ENCODE measurements at regions not wholly inside any gene's neighbourhood (a gene's known extent, or its start where the extent isn't known, plus 50 kb on each side); places are given as distances from the start of the nearest gene placed in this dataset.

GRCh38 chr6:26296556-26296856, 68.5 kb upstream of the BTN3A2 start:
- TF ChIP-seq CTBP1 (IDR thresholded peaks at IDR 0.05; ENCODE audit: borderline replicate concordance) (no peak), HDGF (IDR thresholded peaks at IDR 0.05; ENCODE audit: borderline replicate concordance) (no peak), PKNOX1 (IDR thresholded peaks at IDR 0.05) (no peak), BHLHE40 (IDR thresholded peaks at IDR 0.05; ENCODE audit: borderline replicate concordance) (no peak), SP1 (IDR thresholded peaks at IDR 0.05) (no peak), ELF4 (IDR thresholded peaks at IDR 0.05) (no peak), FOXK2 (IDR thresholded peaks at IDR 0.05) (no peak), FOXM1 (IDR thresholded peaks at IDR 0.05; ENCODE audit: borderline replicate concordance) (no peak), SUZ12 (IDR thresholded peaks at IDR 0.05) (no peak), ZNF384 (IDR thresholded peaks at IDR 0.05) (no peak), FOXA1 (IDR thresholded peaks at IDR 0.05) (no peak), ARNT (IDR thresholded peaks at IDR 0.05) (no peak), TARDBP (IDR thresholded peaks at IDR 0.05) (no peak)

Data from HEK293T (cell line).